ENCODE measurements at regions not wholly inside any gene's neighbourhood (a gene's known extent, or its start where the extent isn't known, plus 50 kb on each side); places are given as distances from the start of the nearest gene placed in this dataset.

GRCh38 chr2:8045081-8045614, 636.7 kb upstream of the ID2 start:
- DNase-seq (ENCODE audit: extremely low read depth in 1 of 2, low read depth in 1 of 2): no peak

GRCh38 chr2:8046849-8047248, 635.0 kb upstream of the ID2 start:
- no peak for DNase-seq (ENCODE audit: extremely low read depth in 1 of 2, low read depth in 1 of 2)

GRCh38 chr2:8049176-8049575, 632.7 kb upstream of the ID2 start:
- DNase-seq (ENCODE audit: extremely low read depth in 1 of 2, low read depth in 1 of 2): no peak

GRCh38 chr2:8049851-8050571, 631.8 kb upstream of the ID2 start:
- DNase-seq (ENCODE audit: extremely low read depth in 1 of 2, low read depth in 1 of 2): peak; percentile 5 to 76

- DNase-seq (ENCODE audit: extremely low read depth in 1 of 2, low read depth in 1 of 2): no peak
Measured at GRCh38 chr2:8053216-8053615, 628.6 kb upstream of the ID2 start.

- no peak for DNase-seq (ENCODE audit: extremely low read depth in 1 of 2, low read depth in 1 of 2)
Measured at GRCh38 chr2:8054070-8054469, 627.8 kb upstream of the ID2 start.

GRCh38 chr2:8058652-8059051, 623.2 kb upstream of the ID2 start:
- DNase-seq (ENCODE audit: extremely low read depth in 1 of 2, low read depth in 1 of 2): no peak

GRCh38 chr2:8059255-8059654, 622.6 kb upstream of the ID2 start:
- no peak for DNase-seq (ENCODE audit: extremely low read depth in 1 of 2, low read depth in 1 of 2)

GRCh38 chr2:8059794-8060193, 622.1 kb upstream of the ID2 start:
- DNase-seq (ENCODE audit: extremely low read depth in 1 of 2, low read depth in 1 of 2): no peak

- DNase-seq (ENCODE audit: extremely low read depth in 1 of 2, low read depth in 1 of 2): no peak
Measured at GRCh38 chr2:8061219-8061618, 620.6 kb upstream of the ID2 start.

GRCh38 chr2:8064603-8065002, 617.3 kb upstream of the ID2 start:
- DNase-seq (ENCODE audit: extremely low read depth in 1 of 2, low read depth in 1 of 2): no peak

GRCh38 chr2:8065191-8065590, 616.7 kb upstream of the ID2 start:
- DNase-seq (ENCODE audit: extremely low read depth in 1 of 2, low read depth in 1 of 2): no peak

GRCh38 chr2:8067784-8068336, 614.0 kb upstream of the ID2 start:
- no peak for DNase-seq (ENCODE audit: extremely low read depth in 1 of 2, low read depth in 1 of 2)

GRCh38 chr2:8072907-8073306, 608.9 kb upstream of the ID2 start:
- no peak for DNase-seq (ENCODE audit: extremely low read depth in 1 of 2, low read depth in 1 of 2)

GRCh38 chr2:8073916-8074315, 607.9 kb upstream of the ID2 start:
- no peak for DNase-seq (ENCODE audit: extremely low read depth in 1 of 2, low read depth in 1 of 2)

GRCh38 chr2:8076448-8077342, 605.2 kb upstream of the ID2 start:
- DNase-seq (ENCODE audit: extremely low read depth in 1 of 2, low read depth in 1 of 2): no peak

GRCh38 chr2:8078705-8079104, 603.2 kb upstream of the ID2 start:
- no peak for DNase-seq (ENCODE audit: extremely low read depth in 1 of 2, low read depth in 1 of 2)

- no peak for DNase-seq (ENCODE audit: extremely low read depth in 1 of 2, low read depth in 1 of 2)
Measured at GRCh38 chr2:8080063-8080462, 601.8 kb upstream of the ID2 start.

GRCh38 chr2:8081130-8081529, 600.7 kb upstream of the ID2 start:
- DNase-seq (ENCODE audit: extremely low read depth in 1 of 2, low read depth in 1 of 2): no peak

GRCh38 chr2:8082840-8083239, 599.0 kb upstream of the ID2 start:
- DNase-seq (ENCODE audit: extremely low read depth in 1 of 2, low read depth in 1 of 2): no peak

- no peak for DNase-seq (ENCODE audit: extremely low read depth in 1 of 2, low read depth in 1 of 2)
Measured at GRCh38 chr2:8086357-8086756, 595.5 kb upstream of the ID2 start.
